DND-41 (cell line): ENCODE measurements at regions not wholly inside any gene's neighbourhood (a gene's known extent, or its start where the extent isn't known, plus 50 kb on each side); places are given as distances from the start of the nearest gene placed in this dataset.

Experiments
- ATAC-seq: fragments of 200-7000 bp; cut with Tn5 transposase; 3 replicates; pipeline ENCODE4 v1.9.1; 2021; ENCODE audit warnings: low read depth; ENCODE audit not compliant: insufficient read depth
- DNase-seq: peaks from one replicate; pipeline ENCODE4 v3.0.0-alpha.2; 2020
- H2AFZ ChIP-seq: 2 replicates; pipeline ENCODE4 v1.6.0; 2012; ENCODE audit warnings: low read depth, low read length
- H3K27ac ChIP-seq: 2 replicates; pipeline ENCODE4 v1.5.1; 2012; ENCODE audit warnings: low read length, inconsistent platforms
- H3K27me3 ChIP-seq: fragments of 200-600 bp; sonication (generic); 2 replicates; pipeline ENCODE4 v1.6.0; 2012; ENCODE audit warnings: low read length, mild to moderate bottlenecking, inconsistent platforms; ENCODE audit not compliant: insufficient read depth, poor library complexity
- H3K36me3 ChIP-seq: 2 replicates; pipeline ENCODE4 v1.5.1; 2012; ENCODE audit warnings: low read length, inconsistent platforms; ENCODE audit not compliant: insufficient read depth
- H3K4me1 ChIP-seq: 2 replicates; pipeline ENCODE4 v1.5.1; 2012; ENCODE audit warnings: mild to moderate bottlenecking, low read length; ENCODE audit not compliant: insufficient read depth
- H3K4me2 ChIP-seq: 2 replicates; pipeline ENCODE4 v1.6.0; 2012; ENCODE audit warnings: mild to moderate bottlenecking, moderate library complexity, low read length, inconsistent platforms; ENCODE audit not compliant: insufficient read depth
- H3K4me3 ChIP-seq, 2 experiments: fragments of 200-600 bp in 1 of 2; shearing (Covaris generic) in 1 of 2; 2 replicates each; pipeline ENCODE4 v1.5.1; 2012 to 2016; ENCODE audit warnings: inconsistent platforms in 2 of 2, low read length in 2 of 2, mild to moderate bottlenecking in 2 of 2, low read depth in 1 of 2, moderate library complexity in 1 of 2
- H3K79me2 ChIP-seq: 2 replicates; pipeline ENCODE4 v1.6.0; 2012; ENCODE audit warnings: low read length, inconsistent platforms; ENCODE audit not compliant: insufficient read depth
- H3K9ac ChIP-seq: 2 replicates; pipeline ENCODE4 v1.6.0; 2012; ENCODE audit warnings: low read depth, mild to moderate bottlenecking, inconsistent platforms, low read length, moderate library complexity
- H3K9me3 ChIP-seq: 2 replicates; pipeline ENCODE4 v1.5.1; 2012; ENCODE audit warnings: low read length, moderate library complexity, mild to moderate bottlenecking, inconsistent platforms; ENCODE audit not compliant: insufficient read depth, severe bottlenecking
- H4K20me1 ChIP-seq: 2 replicates; pipeline ENCODE4 v1.6.0; 2012; ENCODE audit warnings: low read length; ENCODE audit not compliant: insufficient read depth
- EZH2 ChIP-seq: IDR thresholded peaks from 3 replicates; pipeline ENCODE4 v1.6.1; 2012; ENCODE audit warnings: borderline replicate concordance, low read depth, mild to moderate bottlenecking, moderate library complexity, low read length, inconsistent platforms; ENCODE audit not compliant: severe bottlenecking
- TF ChIP-seq, protein P1 (sequence below): IDR thresholded peaks from 2 replicates; pipeline ENCODE4 v1.5.1; 2012; ENCODE audit warnings: borderline replicate concordance, low read length, moderate library complexity, mild to moderate bottlenecking; ENCODE audit not compliant: poor library complexity, severe bottlenecking; ENCODE audit errors: extremely low read depth

DNA sequence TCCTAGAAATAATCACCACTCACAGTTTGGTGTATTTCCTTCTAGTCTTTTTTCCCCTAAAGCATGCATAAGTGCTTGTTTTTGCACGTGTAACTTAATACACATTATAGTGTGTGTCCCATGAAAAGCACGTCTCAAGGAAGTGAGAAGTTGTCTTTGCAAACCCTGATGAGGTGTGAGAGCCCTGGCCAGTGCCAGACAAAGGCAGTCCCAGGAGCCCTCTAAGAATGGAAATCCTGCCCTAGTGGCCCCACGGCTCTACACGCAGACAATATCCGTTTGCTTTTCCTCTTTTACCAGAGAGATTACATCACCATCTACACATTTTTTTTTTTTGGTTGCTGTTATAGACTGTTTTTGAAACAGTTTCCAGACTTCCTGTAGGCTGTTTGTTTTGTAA is 85.5 kb upstream of the FZD10 start:
- no peaks in the 10 kb centered on the region for H4K20me1 ChIP-seq
- H3K27me3 ChIP-seq: no peaks in the 10 kb centered on the region
- H3K9ac ChIP-seq: no peak overlapping the region
- no peak for TF ChIP-seq EZH2
- TF ChIP-seq, protein P1, sequence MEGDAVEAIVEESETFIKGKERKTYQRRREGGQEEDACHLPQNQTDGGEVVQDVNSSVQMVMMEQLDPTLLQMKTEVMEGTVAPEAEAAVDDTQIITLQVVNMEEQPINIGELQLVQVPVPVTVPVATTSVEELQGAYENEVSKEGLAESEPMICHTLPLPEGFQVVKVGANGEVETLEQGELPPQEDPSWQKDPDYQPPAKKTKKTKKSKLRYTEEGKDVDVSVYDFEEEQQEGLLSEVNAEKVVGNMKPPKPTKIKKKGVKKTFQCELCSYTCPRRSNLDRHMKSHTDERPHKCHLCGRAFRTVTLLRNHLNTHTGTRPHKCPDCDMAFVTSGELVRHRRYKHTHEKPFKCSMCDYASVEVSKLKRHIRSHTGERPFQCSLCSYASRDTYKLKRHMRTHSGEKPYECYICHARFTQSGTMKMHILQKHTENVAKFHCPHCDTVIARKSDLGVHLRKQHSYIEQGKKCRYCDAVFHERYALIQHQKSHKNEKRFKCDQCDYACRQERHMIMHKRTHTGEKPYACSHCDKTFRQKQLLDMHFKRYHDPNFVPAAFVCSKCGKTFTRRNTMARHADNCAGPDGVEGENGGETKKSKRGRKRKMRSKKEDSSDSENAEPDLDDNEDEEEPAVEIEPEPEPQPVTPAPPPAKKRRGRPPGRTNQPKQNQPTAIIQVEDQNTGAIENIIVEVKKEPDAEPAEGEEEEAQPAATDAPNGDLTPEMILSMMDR: no peak
- DNase-seq (no peak), ATAC-seq (no peak)
- H2AFZ ChIP-seq: no peak overlapping the region
- no peaks in the 10 kb centered on the region for H3K9me3 ChIP-seq
- H3K27ac ChIP-seq: no peak overlapping the region
- H3K4me3 ChIP-seq: no peak overlapping the region
- no peak overlapping the region for H3K4me2 ChIP-seq
- H3K79me2 ChIP-seq: no peaks in the 10 kb centered on the region
- no peaks in the 10 kb centered on the region for H3K4me1 ChIP-seq
- no peaks in the 10 kb centered on the region for H3K36me3 ChIP-seq

DNA sequence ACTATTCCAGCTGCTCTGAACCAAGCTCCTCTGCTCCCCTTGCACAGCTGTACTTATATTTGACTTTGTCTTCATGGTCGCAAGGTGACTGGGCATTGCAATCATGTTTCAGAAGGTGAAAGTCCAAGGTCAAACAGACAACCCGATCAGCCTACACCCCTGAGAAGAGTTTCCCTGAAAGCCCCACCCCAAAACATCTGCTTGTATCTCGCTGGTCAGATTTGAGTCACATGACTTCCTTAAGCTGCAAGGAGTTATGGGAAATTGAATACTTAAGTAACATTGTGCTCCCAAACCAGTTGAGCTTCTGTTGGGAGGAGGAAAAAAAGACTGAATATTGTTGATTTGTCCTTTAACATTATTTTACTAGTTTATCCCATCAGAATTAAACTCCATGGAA is 83.4 kb upstream of the FZD10 start:
- no peak overlapping the region for H3K4me3 ChIP-seq
- ATAC-seq (no peak), DNase-seq (no peak)
- no peaks in the 10 kb centered on the region for H3K4me1 ChIP-seq
- no peaks in the 10 kb centered on the region for H3K79me2 ChIP-seq
- no peak for TF ChIP-seq EZH2
- TF ChIP-seq, protein P1: no peak
- H3K27ac ChIP-seq: no peak overlapping the region
- H3K36me3 ChIP-seq: no peaks in the 10 kb centered on the region
- H3K4me2 ChIP-seq: no peak overlapping the region
- no peaks in the 10 kb centered on the region for H3K27me3 ChIP-seq
- H3K9me3 ChIP-seq: no peaks in the 10 kb centered on the region
- H2AFZ ChIP-seq: no peak overlapping the region
- H3K9ac ChIP-seq: no peak overlapping the region
- no peaks in the 10 kb centered on the region for H4K20me1 ChIP-seq

DNA sequence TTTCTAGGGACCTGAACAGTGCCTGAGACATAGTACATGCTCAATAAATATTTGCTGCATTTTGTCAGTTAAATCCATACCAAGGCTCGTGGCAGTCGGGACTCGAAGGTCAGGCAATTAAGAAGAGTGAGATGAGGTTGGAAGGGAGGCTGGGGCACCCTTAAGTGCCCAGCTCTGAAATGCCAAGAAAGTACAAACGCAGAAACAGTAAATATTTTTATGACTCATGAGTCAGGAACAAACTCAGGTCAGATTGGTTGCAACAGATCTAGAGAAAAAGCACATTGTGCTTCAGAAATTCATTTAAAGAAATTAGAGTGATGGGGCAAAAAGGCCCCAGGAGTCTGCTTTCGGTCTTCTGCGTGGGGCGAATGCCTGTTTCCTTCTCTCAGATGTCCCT is 83.0 kb upstream of the FZD10 start:
- no peak overlapping the region for H3K4me3 ChIP-seq
- no peak for ATAC-seq
- no peak overlapping the region for H2AFZ ChIP-seq
- no peak for TF ChIP-seq EZH2
- TF ChIP-seq, protein P1: no peak
- no peak overlapping the region for H3K9ac ChIP-seq
- no peaks in the 10 kb centered on the region for H4K20me1 ChIP-seq
- DNase-seq: no peak
- no peaks in the 10 kb centered on the region for H3K4me1 ChIP-seq
- H3K9me3 ChIP-seq: no peaks in the 10 kb centered on the region
- H3K27me3 ChIP-seq: no peaks in the 10 kb centered on the region
- H3K36me3 ChIP-seq: no peaks in the 10 kb centered on the region
- no peak overlapping the region for H3K4me2 ChIP-seq
- H3K27ac ChIP-seq: no peak overlapping the region
- H3K79me2 ChIP-seq: no peaks in the 10 kb centered on the region

DNA sequence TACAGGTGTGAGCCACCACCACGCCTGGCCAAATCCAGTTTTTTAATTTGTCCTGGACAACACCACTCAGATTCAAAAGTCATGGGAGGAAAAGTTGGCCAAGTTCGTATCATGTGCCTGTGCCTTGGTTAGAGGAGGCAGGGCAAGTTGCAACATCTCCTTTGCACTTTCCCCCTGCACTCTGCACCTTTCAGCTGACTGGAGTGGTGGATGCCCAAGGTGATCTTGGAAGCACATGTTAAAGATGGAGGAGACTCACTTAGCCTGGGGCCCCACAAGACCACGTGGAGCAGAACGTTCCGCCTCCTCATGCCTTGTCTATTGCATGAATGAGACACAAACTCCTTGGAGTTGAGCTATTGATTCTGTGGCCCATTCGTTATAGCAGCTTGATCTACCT is 82.1 kb upstream of the FZD10 start:
- H3K9me3 ChIP-seq: no peaks in the 10 kb centered on the region
- H3K4me2 ChIP-seq: no peak overlapping the region
- H3K9ac ChIP-seq: no peak overlapping the region
- DNase-seq: no peak
- no peak for ATAC-seq
- H3K27me3 ChIP-seq: no peaks in the 10 kb centered on the region
- H4K20me1 ChIP-seq: no peaks in the 10 kb centered on the region
- no peak overlapping the region for H3K4me3 ChIP-seq
- no peak for TF ChIP-seq EZH2
- no peak overlapping the region for H3K27ac ChIP-seq
- no peak overlapping the region for H2AFZ ChIP-seq
- H3K4me1 ChIP-seq: no peaks in the 10 kb centered on the region
- no peaks in the 10 kb centered on the region for H3K79me2 ChIP-seq
- H3K36me3 ChIP-seq: no peaks in the 10 kb centered on the region
